ENCODE measurements at regions not wholly inside any gene's neighbourhood (a gene's known extent, or its start where the extent isn't known, plus 50 kb on each side); places are given as distances from the start of the nearest gene placed in this dataset.

- TF ChIP-seq POLR2A (IDR thresholded peaks at IDR 0.05; ENCODE audit: low read depth, low read length) (no peak), POLR2AphosphoS5 (IDR thresholded peaks at IDR 0.05; ENCODE audit: low read depth, low read length) (no peak)
These were observed 149.7 kb downstream of the ESM1 start for GRCh38 chr5:54835647-54836046.

Data from GM12892 (cell line).